Panc1 (cell line): ENCODE measurements at regions not wholly inside any gene's neighbourhood (a gene's known extent, or its start where the extent isn't known, plus 50 kb on each side); places are given as distances from the start of the nearest gene placed in this dataset.

Experiments used
- ATAC-seq: fragments of 200-7000 bp; cut with Tn5 transposase; 2 replicates; pipeline ENCODE4 v1.9.1; 2020; ENCODE audit warnings: mild to moderate bottlenecking, moderate library complexity
- BruUV-seq: library from RNA; stranded (reverse); fragments of 400-500 nt; replicated peaks from 2 replicates; lab custom pipeline; 2021; lab: Mats Ljungman, UMichigan
- CTCF ChIA-PET: fragments of 300-600 bp; sonication (Branson Sonifier 250); formaldehyde crosslinking; loops from one replicate; lab custom pipeline; 2022; ENCODE audit warnings: antibody characterized with exemption; lab: Charles Lee
- POLR2A ChIA-PET: fragments of 300-600 bp; sonication (Branson Sonifier 250); formaldehyde crosslinking; loops from one replicate; lab custom pipeline; 2022; ENCODE audit warnings: antibody characterized with exemption; lab: Charles Lee
- DNase-seq: peaks from one replicate; pipeline ENCODE4 v3.0.0-alpha.2; 2010; ENCODE audit warnings: low read depth, low spot score
- H3K27ac ChIP-seq: 2 replicates; pipeline ENCODE4 v1.5.1; 2011; ENCODE audit warnings: mild to moderate bottlenecking, low read length, inconsistent platforms
- H3K27me3 ChIP-seq: fragments of 200-500 bp; sonication (Bioruptor generic); 2 replicates; pipeline ENCODE4 v1.6.0; 2014; ENCODE audit warnings: low read length, inconsistent platforms; ENCODE audit not compliant: control insufficient read depth, insufficient read depth
- H3K36me3 ChIP-seq: fragments of 200-500 bp; sonication (Bioruptor generic); 2 replicates; pipeline ENCODE4 v1.5.1; 2014; ENCODE audit warnings: inconsistent platforms, mild to moderate bottlenecking, low read length, moderate library complexity; ENCODE audit not compliant: control insufficient read depth, insufficient read depth
- H3K4me1 ChIP-seq: 2 replicates; pipeline ENCODE4 v1.5.1; 2011; ENCODE audit warnings: inconsistent platforms, mild to moderate bottlenecking, low read length, moderate library complexity; ENCODE audit not compliant: control insufficient read depth, insufficient read depth
- H3K4me3 ChIP-seq, 2 experiments: 2 replicates each; pipeline ENCODE4 v1.5.1; 2011 to 2012; ENCODE audit warnings: low read depth in 2 of 2, low read length in 2 of 2, mild to moderate bottlenecking in 2 of 2, inconsistent platforms in 1 of 2, moderate library complexity in 1 of 2
- H3K9me3 ChIP-seq: fragments of 200-500 bp; sonication (Bioruptor generic); 2 replicates; pipeline ENCODE4 v1.5.1; 2014; ENCODE audit warnings: low read depth, mild to moderate bottlenecking, inconsistent platforms, low read length, moderate library complexity; ENCODE audit not compliant: control insufficient read depth, insufficient read depth
- POLR2AphosphoS5 ChIP-seq: IDR thresholded peaks from 2 replicates; pipeline ENCODE4 v1.6.1; 2012; ENCODE audit warnings: mild to moderate bottlenecking, low read depth, low read length, moderate library complexity
- SIN3A ChIP-seq: IDR thresholded peaks from 2 replicates; pipeline ENCODE4 v1.6.1; 2012; ENCODE audit warnings: low read depth, mild to moderate bottlenecking, low read length, moderate library complexity, borderline replicate concordance; ENCODE audit not compliant: insufficient read depth
- TCF7L2 ChIP-seq: IDR thresholded peaks from 2 replicates; pipeline ENCODE4 v1.6.1; 2011; ENCODE audit warnings: mild to moderate bottlenecking, low read depth, low read length, inconsistent platforms
- in situ Hi-C: cut with HindIII; loops from 2 replicates; pipeline ENCODE4 v1.10.0; 2016; ENCODE audit warnings: low sequenced_read_pairs, low pct_unique_long_range_greater_than_20kb
- intact Hi-C: fragments of 100-400 bp; cut with micrococcal nuclease; formaldehyde crosslinking; loops from one replicate; pipeline ENCODE4 v1.10.0; 2022; ENCODE audit not compliant: unreplicated experiment
- TF ChIP-seq, protein P1 (sequence below), 2 experiments: IDR thresholded peaks; 2 replicates each; pipeline ENCODE4 v1.6.1; 2011 to 2012; ENCODE audit warnings: low read depth in 2 of 2, control low read depth in 1 of 2, low read length in 1 of 2, mild to moderate bottlenecking in 1 of 2, moderate library complexity in 1 of 2; ENCODE audit not compliant: insufficient read depth in 1 of 2
- TF ChIP-seq, protein P2 (sequence below): fragments of 450-650 bp; IDR thresholded peaks from 2 replicates; pipeline ENCODE4 v1.5.1; 2017; ENCODE audit warnings: mild to moderate bottlenecking

DNA sequence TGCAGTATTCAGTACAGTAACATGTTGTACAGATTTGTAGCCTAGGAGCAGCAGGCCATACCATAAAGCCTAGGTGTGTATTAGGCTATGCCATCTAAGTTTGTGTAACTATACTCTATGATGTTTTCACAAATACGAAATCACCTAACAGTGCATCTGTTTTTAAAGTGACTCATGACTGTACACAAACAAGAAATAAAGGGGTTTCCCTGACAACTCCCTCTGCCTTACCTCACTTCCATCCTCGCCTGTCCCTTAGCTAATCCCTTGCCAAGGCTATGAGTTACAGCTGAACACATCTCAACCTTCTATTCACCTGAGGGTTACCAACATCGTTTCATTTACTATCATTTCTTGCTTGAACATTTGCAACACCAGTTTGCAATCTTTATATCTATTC is 78.6 kb upstream of the RPRM start:
- intact Hi-C loops = no loop called here
- Histone ChIP-seq H3K4me3 (no peak overlapping the region), H3K36me3 (no peaks in the 10 kb centered on the region), H3K4me1 (no peaks in the 10 kb centered on the region), H3K27me3 (no peaks in the 10 kb centered on the region), H3K9me3 (no peaks in the 10 kb centered on the region), H3K27ac (no peak overlapping the region)
- ChIA-PET CTCF (no interaction called here), POLR2A (no interaction called here)
- ATAC-seq = no peak
- in situ Hi-C loops = no loop called here
- BruUV-seq = no TSS peak
- TF ChIP-seq, protein P1, sequence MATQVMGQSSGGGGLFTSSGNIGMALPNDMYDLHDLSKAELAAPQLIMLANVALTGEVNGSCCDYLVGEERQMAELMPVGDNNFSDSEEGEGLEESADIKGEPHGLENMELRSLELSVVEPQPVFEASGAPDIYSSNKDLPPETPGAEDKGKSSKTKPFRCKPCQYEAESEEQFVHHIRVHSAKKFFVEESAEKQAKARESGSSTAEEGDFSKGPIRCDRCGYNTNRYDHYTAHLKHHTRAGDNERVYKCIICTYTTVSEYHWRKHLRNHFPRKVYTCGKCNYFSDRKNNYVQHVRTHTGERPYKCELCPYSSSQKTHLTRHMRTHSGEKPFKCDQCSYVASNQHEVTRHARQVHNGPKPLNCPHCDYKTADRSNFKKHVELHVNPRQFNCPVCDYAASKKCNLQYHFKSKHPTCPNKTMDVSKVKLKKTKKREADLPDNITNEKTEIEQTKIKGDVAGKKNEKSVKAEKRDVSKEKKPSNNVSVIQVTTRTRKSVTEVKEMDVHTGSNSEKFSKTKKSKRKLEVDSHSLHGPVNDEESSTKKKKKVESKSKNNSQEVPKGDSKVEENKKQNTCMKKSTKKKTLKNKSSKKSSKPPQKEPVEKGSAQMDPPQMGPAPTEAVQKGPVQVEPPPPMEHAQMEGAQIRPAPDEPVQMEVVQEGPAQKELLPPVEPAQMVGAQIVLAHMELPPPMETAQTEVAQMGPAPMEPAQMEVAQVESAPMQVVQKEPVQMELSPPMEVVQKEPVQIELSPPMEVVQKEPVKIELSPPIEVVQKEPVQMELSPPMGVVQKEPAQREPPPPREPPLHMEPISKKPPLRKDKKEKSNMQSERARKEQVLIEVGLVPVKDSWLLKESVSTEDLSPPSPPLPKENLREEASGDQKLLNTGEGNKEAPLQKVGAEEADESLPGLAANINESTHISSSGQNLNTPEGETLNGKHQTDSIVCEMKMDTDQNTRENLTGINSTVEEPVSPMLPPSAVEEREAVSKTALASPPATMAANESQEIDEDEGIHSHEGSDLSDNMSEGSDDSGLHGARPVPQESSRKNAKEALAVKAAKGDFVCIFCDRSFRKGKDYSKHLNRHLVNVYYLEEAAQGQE (IDR thresholded peaks at IDR 0.05; ENCODE audit: insufficient read depth in 1 of 2, low read depth in 2 of 2, low read length in 1 of 2) = no peak
- TF ChIP-seq TCF7L2 (no peak), POLR2AphosphoS5 (no peak), SIN3A (no peak)
- TF ChIP-seq, protein P2, sequence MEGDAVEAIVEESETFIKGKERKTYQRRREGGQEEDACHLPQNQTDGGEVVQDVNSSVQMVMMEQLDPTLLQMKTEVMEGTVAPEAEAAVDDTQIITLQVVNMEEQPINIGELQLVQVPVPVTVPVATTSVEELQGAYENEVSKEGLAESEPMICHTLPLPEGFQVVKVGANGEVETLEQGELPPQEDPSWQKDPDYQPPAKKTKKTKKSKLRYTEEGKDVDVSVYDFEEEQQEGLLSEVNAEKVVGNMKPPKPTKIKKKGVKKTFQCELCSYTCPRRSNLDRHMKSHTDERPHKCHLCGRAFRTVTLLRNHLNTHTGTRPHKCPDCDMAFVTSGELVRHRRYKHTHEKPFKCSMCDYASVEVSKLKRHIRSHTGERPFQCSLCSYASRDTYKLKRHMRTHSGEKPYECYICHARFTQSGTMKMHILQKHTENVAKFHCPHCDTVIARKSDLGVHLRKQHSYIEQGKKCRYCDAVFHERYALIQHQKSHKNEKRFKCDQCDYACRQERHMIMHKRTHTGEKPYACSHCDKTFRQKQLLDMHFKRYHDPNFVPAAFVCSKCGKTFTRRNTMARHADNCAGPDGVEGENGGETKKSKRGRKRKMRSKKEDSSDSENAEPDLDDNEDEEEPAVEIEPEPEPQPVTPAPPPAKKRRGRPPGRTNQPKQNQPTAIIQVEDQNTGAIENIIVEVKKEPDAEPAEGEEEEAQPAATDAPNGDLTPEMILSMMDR = no peak
- DNase-seq = peak; percentile 4

DNA sequence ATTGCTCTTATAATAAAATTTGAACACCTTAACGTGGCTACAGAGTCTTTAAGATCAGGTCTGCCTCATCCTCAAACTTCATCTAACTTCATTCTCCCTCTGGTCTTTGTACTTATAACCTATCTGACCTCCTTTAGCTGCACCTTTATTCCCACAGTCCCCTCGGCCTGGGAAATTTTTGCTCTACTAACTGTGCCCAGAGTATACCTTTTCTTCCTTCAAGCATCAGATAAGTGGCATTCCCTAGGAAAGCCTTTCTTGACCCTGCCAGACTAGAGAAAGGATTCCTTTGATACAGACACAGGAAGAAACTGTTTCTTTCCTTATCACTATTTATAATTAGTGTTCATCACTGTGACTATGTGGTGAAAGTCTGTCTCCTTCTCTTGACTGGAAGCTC is 79.2 kb upstream of the RPRM start:
- no peak overlapping the region for H3K4me3 ChIP-seq
- H3K9me3 ChIP-seq = no peaks in the 10 kb centered on the region
- H3K4me1 ChIP-seq = no peaks in the 10 kb centered on the region
- CTCF ChIA-PET = no interaction called here
- no peaks in the 10 kb centered on the region for H3K36me3 ChIP-seq
- ATAC-seq (no peak), DNase-seq (no peak)
- BruUV-seq = no TSS peak
- in situ Hi-C loops (no loop called here), intact Hi-C loops (no loop called here)
- H3K27me3 ChIP-seq = no peaks in the 10 kb centered on the region
- TF ChIP-seq SIN3A = no peak
- TF ChIP-seq, protein P2 = no peak
- TF ChIP-seq, protein P1 (IDR thresholded peaks at IDR 0.05; ENCODE audit: insufficient read depth in 1 of 2, low read depth in 2 of 2, low read length in 1 of 2) = no peak
- TF ChIP-seq POLR2AphosphoS5 = no peak
- TF ChIP-seq TCF7L2 = no peak
- POLR2A ChIA-PET = no interaction called here
- no peak overlapping the region for H3K27ac ChIP-seq
